ENCODE measurements at regions not wholly inside any gene's neighbourhood (a gene's known extent, or its start where the extent isn't known, plus 50 kb on each side); places are given as distances from the start of the nearest gene placed in this dataset.
"Not testable (repeated sequence)": the region's sequence is repeated elsewhere in the genome, so short reads cannot be mapped to it uniquely, and the experiment has no call there.

DNA sequence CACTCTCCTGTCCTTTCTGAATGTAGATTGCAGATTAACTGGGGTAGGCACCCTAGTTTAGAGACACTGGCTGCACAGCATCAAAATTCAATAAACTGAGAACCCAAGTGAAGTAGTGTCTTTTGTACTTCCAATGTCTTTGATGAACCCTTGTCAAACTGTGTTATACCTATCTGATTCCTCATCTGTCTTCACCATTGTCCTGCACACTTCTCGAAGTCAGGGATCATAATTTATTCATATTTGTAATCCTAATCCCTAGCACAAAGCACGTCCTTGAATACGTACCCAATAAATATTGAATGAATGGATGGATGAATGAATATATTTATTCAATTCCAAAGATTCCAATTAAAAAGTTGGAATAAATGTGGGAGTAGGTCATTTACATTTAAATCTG, 256.6 kb upstream of the PTBP2 start:
- no peak for DNase-seq

DNA sequence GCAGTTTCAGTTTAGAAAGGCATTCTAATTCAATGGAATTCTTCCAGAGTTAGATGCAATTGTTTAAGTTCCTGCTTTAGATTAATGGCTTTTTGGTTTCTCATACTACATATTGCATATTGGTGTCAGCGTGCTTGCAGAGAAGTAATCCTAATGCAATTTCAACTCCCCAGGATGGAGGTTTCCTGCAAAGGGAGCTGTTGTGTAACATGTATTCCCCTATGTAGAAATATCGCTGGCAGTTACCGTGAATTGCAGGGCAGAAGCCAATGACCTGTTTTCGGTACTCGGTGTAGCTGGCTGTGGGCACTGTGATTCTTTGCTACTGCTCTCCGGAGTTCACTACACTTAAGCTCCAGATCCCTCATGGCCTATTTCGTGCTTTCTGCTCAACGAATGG, 256.1 kb upstream of the PTBP2 start:
- peak in 1 of 4 experiments; percentile 1 for DNase-seq

DNA sequence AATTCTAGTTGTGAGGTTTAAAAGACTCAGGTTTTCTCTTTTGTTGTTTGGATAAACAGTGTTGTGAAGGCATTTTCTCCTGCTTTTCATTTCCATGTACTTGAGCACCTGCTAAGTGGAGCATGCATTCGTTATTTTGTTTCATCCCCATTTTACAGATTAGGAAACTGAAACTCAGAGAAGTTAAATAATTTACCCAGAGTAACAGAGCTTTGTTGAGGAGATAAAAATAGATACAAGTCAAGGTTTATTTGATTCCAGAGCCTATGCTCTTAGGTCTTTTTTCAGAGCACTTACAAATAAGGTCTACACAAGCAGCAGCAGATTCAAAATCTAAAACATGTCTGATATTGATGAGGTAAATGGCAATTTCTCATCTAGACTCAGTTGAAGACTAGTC, 254.7 kb upstream of the PTBP2 start:
- DNase-seq, result no peak

DNA sequence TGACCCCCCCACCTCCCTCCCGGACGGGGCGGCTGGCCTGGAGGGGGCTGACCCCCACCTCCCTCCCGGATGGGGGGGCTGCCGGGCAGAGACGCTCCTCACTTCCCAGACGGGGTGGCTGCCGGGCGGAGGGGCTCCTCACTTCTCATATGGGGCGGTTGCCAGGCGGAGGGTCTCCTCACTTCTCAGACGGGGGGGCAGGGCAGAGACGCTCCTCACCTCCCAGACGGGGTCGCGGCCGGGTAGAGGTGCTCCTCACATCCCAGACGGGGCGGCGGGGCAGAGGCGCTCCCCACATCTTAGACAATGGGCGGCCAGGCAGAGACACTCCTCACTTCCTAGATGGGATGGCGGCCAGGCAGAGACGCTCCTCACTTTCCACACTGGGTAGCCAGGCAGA, 251.9 kb upstream of the PTBP2 start:
- DNase-seq, result not testable (repeated sequence)

DNA sequence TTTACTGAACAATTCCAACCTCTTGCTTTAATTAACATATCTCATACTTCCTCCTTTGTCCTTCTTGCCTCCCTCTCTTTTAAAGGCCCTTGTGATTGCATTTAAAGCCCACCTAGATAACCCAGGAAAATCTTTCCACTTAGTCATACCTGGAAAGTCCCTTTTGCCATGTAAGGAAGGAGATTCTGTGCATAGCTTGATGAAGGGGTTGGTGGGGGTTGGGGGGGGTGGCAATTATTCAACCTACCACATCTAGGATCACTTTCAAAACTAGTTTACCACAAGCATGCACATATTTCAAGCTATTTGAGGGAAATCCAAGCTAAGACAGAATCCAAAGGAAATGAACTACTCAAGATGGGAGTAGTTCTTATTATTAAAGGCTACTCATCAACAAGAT, 249.1 kb upstream of the PTBP2 start:
- no peak for DNase-seq

DNA sequence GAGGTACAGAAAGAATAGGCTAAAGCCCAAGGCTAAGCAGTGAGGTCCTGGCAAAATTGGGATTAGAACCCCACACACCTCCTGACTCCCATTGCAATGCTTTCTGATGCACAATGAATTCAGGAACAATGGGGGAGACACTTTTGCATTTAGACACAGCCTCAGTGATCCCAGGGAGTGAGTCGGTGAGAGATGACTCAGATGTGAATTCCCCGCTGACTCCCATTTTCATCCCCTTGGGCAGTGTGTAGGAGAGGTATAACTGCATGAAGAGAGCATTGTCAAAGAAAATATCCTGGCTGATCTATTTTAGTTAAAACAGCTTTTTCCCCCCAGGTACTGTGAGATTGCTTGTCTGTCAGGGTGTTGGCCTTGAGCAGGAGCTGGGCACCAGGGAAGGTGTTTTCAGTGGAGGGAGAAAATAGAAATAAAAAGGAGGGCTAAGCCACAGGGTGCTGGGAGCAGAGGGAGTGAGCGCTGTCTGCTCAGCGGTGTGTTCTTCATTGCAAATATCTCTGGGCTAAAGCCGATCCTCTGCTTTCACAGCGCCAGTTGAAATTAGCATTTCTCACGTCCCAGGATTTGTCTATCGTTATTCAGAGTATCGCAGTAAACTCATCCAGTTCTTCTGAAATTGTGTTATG, 247.7 kb upstream of the PTBP2 start:
- no peak for DNase-seq

DNA sequence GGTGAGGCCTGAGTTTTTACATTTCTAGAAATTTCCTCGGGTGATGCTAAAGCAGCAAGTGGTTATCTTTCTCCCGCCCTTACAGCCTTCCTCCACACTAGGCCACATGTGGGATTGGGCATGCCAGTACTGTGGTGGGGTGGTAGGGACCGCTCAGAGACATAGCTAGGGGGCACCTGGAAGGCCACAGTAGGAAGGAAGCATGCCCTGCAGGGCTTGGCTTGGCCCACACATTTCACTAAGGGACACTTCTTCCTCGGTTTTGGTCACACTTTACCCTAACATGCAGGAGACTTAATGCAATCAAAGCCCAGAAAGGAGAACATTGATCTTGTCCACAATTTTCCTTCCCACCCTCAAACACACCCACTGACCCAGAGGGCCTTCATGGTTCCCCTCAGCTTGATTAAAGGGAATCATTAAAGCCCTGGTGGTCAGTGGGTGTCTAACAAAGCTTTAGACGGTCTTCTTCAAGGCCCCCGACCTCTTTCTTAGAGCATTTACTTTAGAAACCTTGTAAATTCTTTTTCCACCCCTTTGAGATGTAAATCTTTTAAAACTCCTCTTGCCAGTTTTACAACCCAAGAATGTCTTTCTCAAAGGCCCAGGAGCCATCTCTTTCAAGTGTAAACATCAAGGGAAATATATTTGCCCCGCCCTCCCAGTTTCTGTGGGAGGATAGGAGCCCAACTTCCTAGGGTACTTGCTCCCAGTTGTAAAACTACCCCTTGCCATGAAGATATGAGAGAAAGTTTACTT, 246.4 kb upstream of the PTBP2 start:
- no peak for DNase-seq

DNA sequence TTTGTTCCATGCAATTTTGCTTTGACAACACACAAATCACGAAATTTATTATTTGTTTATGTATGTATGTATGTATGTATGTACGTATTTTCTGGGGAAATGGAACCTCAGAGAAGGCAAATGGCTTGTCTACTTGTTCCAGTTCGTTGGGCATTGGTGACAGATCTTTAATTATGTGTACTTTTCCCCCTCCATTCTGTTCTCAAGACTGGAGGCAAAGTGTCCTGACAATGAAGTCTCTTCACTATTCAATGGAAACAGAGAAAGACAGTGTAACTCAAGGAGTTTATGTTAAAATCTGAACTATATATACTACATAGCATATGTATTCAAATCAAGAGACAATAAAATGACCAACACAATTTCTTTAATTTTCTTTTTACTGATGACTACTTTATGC, 245.7 kb upstream of the PTBP2 start:
- DNase-seq, result no peak

DNA sequence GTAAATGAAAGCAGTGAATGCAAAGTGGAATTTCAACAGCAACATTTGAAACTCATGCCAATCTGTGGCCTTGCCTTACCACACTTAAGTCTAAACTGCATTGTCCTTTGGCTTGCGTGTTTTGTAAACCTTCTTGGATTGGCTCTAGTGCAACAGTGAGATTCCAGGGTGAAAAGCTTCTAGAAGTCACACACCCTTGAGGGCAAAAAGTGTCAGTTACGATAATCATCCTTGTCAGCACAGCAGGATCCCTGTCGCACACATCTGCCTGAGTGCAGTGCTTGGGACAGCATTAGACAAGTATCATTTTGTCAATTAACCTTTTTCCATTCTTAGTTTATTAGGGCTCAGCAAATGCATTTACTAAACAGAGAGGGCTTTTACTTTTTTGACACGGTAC, 243.4 kb upstream of the PTBP2 start:
- no peak for DNase-seq

DNA sequence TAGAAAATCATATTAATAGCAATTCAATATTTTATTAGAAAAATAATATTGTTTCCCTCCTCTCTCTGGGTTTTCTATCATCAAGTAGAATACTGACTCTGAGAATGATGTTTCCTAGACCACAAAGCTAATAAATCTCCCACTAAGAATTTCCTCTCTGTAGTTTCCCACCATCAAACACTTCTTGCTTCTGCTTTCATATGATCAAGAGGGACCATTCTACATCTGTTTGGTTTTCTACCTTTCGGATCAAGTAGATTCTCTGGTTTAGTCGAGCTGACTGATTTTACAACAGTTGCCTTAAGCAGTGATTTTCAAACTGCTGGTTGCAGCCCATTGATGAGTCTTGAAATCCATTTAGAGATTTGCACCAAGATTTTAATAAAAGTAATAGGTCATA, 240.2 kb upstream of the PTBP2 start:
- DNase-seq, result no peak

DNA sequence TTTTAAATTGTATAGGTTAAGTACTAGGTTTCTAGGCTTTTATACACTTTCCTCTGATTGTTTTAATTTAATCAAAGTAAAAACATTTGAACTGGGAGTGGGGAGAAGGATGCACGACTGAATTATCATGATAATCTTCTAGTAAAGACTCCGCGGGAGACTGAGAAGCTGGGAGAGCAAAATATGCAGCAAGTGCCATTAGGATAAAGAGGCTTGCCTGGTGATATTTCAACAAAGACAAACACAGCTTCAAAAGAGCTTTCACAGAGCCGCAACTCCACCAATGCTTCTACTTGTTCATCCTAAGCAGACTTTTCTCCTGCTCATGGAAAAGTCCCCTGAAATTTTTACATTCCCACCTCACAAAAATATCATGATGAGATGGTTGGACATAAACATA, 239.0 kb upstream of the PTBP2 start:
- no peak for DNase-seq

DNA sequence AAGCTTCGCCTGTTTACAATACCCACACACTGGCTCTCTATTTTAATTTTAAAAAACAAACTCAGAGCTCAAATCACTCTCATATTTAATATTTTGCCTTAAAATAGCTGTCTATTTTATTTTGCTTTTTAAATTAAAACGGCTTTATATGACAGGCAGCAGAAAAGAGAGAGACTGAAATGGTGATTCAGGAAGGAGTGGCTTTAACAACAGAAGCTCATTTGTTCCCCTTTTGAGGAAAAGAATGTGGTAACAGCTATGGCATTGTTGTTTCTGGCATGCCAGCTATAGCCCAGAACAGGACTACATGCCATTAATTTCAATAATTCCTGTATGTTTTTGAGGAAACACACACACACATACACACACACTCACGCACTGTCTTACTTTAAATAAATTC, 234.2 kb upstream of the PTBP2 start:
- peak in 2 of 4 experiments; percentile 4 for DNase-seq

DNA sequence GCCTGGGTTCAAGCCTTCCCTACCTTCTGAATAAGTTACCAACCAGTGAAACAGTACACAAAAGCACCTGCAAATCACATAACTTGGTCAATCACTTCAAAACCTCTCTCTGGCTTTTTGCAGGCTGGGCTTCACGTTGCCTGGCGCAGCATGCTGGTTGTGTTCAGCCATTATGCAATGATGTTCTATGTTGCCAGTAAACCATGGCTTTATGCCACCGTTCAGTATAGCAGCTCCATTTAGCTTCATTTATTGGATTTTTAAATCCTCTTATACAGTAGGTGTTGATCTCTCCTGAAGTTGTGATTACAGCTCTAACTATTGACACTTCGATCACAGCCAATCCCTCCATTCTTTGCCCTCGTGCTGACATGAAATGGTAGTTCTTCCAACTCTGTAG, 233.6 kb upstream of the PTBP2 start:
- DNase-seq, result no peak

DNA sequence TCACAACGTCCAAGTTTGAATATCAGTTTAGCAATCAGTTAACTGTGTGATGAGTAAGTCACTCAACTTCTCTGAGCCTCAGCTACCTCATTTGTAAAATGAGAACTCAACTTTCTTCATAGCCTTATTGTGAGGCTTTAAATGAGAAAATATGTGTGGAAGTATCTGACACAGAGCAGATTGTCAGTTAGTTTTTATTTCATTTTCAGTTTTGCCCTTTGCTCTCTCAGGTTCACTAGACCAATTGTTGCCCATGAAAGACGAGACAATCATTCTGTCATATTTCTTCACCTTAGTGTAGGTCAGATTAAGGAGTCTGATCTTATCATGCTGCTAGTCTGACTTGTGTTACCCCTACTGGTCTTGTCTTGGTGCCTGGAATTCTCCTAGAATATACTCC, 232.8 kb upstream of the PTBP2 start:
- DNase-seq, result no peak

DNA sequence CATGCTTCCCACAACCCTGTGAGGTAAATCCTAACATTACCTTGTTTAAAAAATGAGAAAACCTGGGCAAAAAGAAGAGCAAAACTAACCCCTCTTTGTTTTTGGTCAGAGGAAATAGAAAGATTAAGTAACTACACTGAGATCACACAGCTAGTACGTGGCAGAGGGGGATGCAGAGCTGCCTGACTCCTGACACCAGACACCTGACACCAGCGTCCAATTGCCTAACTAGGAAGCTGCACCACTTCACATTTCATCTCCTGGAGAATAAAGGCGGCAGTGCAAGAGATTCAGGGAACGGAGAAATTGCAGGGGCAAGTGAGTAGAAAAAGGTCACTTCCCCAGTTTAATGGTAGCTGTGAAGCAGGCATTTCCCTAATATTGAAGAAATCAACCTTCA, 229.3 kb upstream of the PTBP2 start:
- no peak for DNase-seq

DNA sequence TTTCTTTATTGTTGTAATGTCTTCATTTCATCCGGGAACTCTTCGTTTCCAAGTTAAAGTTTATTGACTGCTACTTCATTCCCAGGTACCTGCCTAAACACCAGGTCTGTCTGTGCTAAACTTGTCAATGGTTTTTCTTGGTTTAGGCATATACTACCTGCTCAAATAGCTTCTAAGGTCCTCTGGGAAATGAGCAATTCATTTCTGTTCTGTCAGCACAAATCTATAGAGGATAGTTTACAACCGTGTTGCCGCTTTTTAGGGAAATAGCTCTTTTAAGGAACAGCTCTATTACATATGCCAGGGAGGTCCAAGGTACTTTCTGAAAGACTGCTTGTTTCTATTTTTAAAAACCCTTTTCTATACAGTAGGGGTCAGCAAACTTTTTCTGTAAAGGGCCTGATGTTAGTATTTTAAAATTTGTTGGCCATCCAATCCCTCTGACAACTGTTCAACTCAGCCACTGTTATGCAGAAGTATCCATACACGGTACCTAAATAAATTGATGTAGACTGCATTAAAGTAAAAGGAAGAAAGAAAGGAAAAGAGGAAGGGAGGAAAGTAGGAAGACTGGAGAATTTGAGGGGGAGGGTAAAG, 222.7 kb upstream of the PTBP2 start:
- DNase-seq, result peak in 1 of 4 experiments; percentile 3

DNA sequence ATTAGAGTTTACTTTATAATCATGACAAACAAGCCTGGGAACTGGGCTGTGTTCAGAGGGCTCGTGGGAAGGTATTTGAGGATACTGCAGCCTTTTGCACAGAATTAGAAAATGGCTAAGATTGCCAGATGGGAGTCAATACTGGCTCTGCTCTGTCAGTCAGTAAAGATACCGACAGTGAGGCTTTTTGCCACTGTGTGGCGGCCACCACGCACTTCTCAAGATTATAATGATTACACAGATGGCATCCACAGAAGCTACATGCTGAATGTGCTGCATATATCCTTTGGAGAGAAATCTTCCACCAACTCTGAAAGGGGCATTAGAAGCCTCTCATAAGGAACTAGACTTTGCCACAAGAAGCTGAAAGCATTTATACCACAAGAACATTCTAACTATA, 213.4 kb upstream of the PTBP2 start:
- DNase-seq, result no peak

DNA sequence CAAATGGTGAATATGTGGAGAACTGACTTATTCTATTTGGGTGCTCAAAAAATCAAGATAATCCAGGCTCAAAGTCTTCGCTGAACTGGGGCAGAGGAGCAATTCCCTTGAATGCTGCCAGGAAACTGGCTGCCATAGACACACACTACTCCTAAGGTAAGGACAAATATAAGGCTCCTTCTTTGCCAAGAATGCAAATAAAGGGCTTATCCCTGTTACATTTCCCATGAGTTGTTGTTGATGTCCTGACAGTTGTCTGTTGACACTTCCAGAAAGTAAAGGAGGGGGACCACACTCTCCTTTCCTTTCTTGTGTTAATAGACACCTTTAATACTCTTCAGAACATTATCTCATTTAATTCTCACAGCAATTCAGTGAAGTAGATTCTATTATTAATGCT, 212.2 kb upstream of the PTBP2 start:
- no peak for DNase-seq

DNA sequence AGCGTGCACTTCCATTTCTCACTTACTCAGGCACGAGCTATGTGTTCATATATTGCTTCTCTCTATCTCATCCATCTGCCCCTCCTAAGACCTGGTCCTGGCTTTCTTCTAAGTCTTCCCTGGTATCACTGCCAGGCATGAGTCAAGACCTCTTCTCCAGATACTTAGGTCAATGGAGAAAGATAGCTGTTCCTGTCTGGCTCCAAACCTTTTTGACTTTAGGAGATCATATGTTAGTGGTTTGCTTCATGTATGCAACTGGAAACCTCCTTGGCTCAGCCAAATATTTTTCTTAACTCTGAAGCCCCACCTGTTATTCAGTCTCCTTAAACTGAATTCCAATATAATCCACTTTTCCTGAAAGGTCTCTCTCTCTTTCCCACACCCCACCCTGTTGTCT, 211.6 kb upstream of the PTBP2 start:
- no peak for DNase-seq

DNA sequence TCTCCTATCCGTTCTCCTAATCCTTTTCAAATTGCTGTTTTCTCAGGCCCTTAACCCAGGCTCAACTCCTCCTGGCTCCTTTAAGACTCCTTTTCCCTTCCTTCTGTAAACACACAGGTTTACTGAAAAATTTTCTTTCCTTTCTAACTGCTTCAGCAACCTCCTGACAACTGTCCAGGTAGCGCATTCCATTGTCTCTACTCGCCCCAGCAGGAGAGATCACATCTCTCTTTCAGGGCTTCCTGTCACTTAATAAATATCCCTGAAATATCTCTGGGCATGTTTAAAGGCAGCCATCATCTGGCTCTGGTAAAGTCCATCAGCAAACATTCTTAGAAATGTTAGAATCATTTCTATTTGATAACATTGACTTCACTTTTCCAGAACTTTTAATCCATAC, 211.2 kb upstream of the PTBP2 start:
- DNase-seq, result no peak

DNA sequence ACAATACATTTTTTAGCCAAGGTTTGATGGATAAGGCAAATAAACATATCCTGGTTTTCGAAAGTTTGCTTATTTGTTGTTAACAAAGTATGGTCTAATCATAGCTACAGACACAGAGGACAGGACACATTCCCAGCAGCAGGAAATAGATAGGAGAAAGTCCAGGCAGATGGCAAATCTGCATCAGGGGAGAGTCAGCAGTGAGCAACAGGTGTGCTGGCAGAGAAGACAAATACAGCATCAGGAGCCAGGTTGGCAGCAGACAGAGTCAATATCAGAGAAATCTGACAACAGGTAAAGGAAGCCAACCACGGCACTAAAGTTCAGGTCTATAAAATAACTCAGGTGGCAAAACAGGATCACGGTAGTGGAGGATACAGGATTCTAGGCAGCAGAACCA, 210.7 kb upstream of the PTBP2 start:
- no peak for DNase-seq

DNA sequence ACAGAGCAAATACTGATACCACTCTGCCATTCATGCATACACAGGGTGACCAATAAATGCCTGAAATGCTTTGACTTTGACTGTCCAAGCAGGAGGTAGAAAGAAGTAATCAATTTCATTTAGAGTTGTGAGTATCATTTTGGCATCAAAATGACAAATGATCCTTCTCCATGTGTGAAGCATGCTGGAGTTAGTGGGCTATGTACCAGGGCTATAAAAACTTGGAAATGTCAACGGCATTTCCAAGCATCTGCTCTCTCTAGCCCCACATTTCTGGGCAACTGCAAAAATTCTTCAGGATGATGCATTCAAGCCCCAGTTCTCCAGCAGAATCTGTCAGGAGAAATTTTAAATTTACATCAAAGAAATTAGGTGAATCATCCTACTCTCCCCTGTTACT, 208.4 kb upstream of the PTBP2 start:
- no peak for DNase-seq

DNA sequence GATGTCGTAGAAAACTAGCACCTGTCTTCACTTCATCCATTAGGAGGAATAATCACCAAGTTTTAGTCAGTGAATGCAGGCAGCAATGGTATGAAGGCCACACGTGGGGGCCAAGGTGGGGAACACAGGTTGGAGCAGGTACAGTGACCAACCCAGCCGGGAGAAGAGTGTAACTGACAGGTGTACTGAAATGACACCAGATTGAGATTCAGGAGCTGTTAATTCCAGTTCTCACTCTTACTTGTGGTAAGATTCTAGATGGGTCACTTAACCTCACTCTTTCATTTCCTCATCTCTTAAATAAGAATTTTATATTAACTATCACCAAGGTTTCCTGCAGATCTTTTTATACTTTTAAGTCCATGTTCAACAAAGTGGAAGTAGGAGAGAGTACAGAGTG, 206.2 kb upstream of the PTBP2 start:
- DNase-seq, result no peak

DNA sequence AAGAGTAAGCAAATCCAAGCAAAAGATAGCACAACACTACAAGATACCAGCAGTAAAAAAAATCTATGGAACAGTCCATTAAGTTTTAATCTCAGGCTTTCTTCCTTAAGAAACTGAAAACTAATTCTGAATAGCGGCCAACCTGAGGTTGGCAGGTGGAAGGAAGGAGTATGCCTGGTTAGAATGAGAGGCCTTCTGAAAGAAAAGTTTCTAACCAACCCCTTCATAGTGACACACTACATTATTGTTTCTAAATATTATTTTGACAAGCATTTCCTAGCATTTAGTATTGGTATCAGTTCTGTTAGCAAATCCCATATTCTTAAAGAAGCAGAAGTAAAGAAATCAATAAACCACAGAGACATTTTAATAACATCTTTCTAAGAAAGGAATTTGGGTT, 205.7 kb upstream of the PTBP2 start:
- DNase-seq, result no peak
